ENCODE measurements at regions not wholly inside any gene's neighbourhood (a gene's known extent, or its start where the extent isn't known, plus 50 kb on each side); places are given as distances from the start of the nearest gene placed in this dataset.

GRCh38 chr11:43145653-43146052 is 166.1 kb upstream of the API5 start:
- TF ChIP-seq GABPA (IDR thresholded peaks at IDR 0.05; ENCODE audit: low read depth) (no peak), CTCF (IDR thresholded peaks at IDR 0.05; ENCODE audit: insufficient read depth, low read length) (no peak), SPI1 (IDR thresholded peaks at IDR 0.05; ENCODE audit: borderline replicate concordance, low read depth) (no peak), POLR2AphosphoS5 (IDR thresholded peaks at IDR 0.05; ENCODE audit: low read depth) (no peak)
